OCI-LY7 (cell line): ENCODE measurements at regions not wholly inside any gene's neighbourhood (a gene's known extent, or its start where the extent isn't known, plus 50 kb on each side); places are given as distances from the start of the nearest gene placed in this dataset.

Source experiments
- BruUV-seq: library from RNA; stranded (reverse); fragments of 400-500 nt; replicated peaks from 2 replicates; lab custom pipeline; 2021; lab: Mats Ljungman, UMichigan
- CTCF ChIA-PET: fragments of 300-600 bp; sonication (Branson Sonifier 250); formaldehyde crosslinking; loops from one replicate; lab custom pipeline; 2022; ENCODE audit warnings: antibody characterized with exemption; ENCODE audit not compliant: unreplicated experiment; lab: Charles Lee
- POLR2A ChIA-PET: fragments of 300-600 bp; sonication (Branson Sonifier 250); formaldehyde crosslinking; loops from one replicate; lab custom pipeline; 2022; ENCODE audit warnings: antibody characterized with exemption; lab: Charles Lee
- DNase-seq: peaks from one replicate; pipeline ENCODE4 v3.0.0-alpha.2; 2015; ENCODE audit warnings: low spot score
- H2AFZ ChIP-seq: fragments of 200-600 bp; sonication (generic), shearing (Covaris generic); 2 replicates; pipeline ENCODE4 v1.6.1; 2014; ENCODE audit warnings: mild to moderate bottlenecking, antibody characterized with exemption, low read length, moderate library complexity
- H3K27ac ChIP-seq: fragments of 200-600 bp; sonication (generic); 2 replicates; pipeline ENCODE4 v1.5.1; 2014; ENCODE audit warnings: mixed run types, low read depth, mild to moderate bottlenecking, moderate library complexity, low read length, inconsistent platforms; ENCODE audit not compliant: poor library complexity, severe bottlenecking
- H3K36me3 ChIP-seq: fragments of 200-600 bp; sonication (generic); 2 replicates; pipeline ENCODE4 v1.6.1; 2014; ENCODE audit warnings: mild to moderate bottlenecking, antibody characterized with exemption, low read length, moderate library complexity, mixed read lengths; ENCODE audit not compliant: insufficient read depth
- H3K4me1 ChIP-seq: fragments of 200-600 bp; sonication (generic); 2 replicates; pipeline ENCODE4 v1.5.1; 2014; ENCODE audit warnings: mild to moderate bottlenecking, low read length; ENCODE audit not compliant: insufficient read depth, poor library complexity, severe bottlenecking
- H3K4me2 ChIP-seq: fragments of 200-600 bp; sonication (generic); 2 replicates; pipeline ENCODE4 v1.6.1; 2014; ENCODE audit warnings: mild to moderate bottlenecking, low read length
- H3K4me3 ChIP-seq: fragments of 200-600 bp; sonication (generic); 2 replicates; pipeline ENCODE4 v1.5.1; 2014; ENCODE audit warnings: mild to moderate bottlenecking, low read depth, low read length; ENCODE audit not compliant: poor library complexity, severe bottlenecking
- H3K79me2 ChIP-seq: fragments of 200-600 bp; sonication (generic); 2 replicates; pipeline ENCODE4 v1.6.1; 2016; ENCODE audit warnings: low read depth, mild to moderate bottlenecking, low read length, moderate library complexity, mixed read lengths; ENCODE audit not compliant: insufficient read depth
- H3K9me2 ChIP-seq: fragments of 200-600 bp; sonication (generic); 2 replicates; pipeline ENCODE4 v1.6.1; 2016; ENCODE audit warnings: mild to moderate bottlenecking, low read length, mixed read lengths; ENCODE audit not compliant: insufficient read depth
- H3K9me3 ChIP-seq: fragments of 200-600 bp; sonication (generic); 2 replicates; pipeline ENCODE4 v1.6.1; 2014; ENCODE audit warnings: mild to moderate bottlenecking, mixed run types, low read length, mixed read lengths
- H4K20me1 ChIP-seq: fragments of 200-600 bp; sonication (generic); 2 replicates; pipeline ENCODE4 v1.6.1; 2014; ENCODE audit warnings: mild to moderate bottlenecking, antibody characterized with exemption, low read length, moderate library complexity, mixed read lengths; ENCODE audit not compliant: insufficient read depth
- EZH2phosphoT487 ChIP-seq: fragments of 200-600 bp; sonication (generic); IDR thresholded peaks from 2 replicates; pipeline ENCODE4 v1.6.1; 2018; ENCODE audit warnings: low read depth, borderline replicate concordance, mild to moderate bottlenecking, mixed run types, antibody characterized with exemption, low read length, moderate library complexity, mixed read lengths
- intact Hi-C: fragments of 100-400 bp; cut with micrococcal nuclease; formaldehyde crosslinking; loops from one replicate; pipeline ENCODE4 v1.10.0; 2022; ENCODE audit not compliant: unreplicated experiment
- TF ChIP-seq, protein P1 (sequence below): fragments of 200-600 bp; sonication (generic); conservative IDR thresholded peaks from 2 replicates; pipeline ENCODE4 v1.5.1; 2014; ENCODE audit warnings: mild to moderate bottlenecking, antibody characterized with exemption, low read length, moderate library complexity, mixed read lengths

DNA sequence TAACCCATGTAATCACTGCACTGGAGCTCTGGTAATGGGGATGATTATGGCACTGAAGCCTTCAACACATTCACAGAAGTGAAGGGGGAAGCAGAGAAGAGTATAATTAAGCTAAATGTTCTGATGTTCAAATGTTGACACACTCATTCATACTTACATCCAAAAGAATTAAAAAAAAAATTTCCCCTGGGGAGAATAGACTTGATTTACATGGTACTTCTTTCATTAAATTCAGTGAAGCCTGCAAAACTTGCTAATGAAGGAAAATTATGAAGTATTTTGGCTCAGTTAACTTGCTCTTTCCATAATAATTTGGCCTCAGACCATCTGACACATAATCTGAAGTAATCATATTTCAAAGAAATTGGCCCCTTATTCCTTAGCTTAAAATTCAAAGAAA, 428.8 kb downstream of the SH3GL2 start:
- Histone ChIP-seq H4K20me1 (no peaks in the 10 kb centered on the region), H3K9me3 (no peaks in the 10 kb centered on the region), H3K79me2 (no peaks in the 10 kb centered on the region), H3K36me3 (no peaks in the 10 kb centered on the region), H3K4me1 (no peaks in the 10 kb centered on the region), H3K4me2 (no peak overlapping the region), H3K27ac (no peak overlapping the region), H3K4me3 (no peak overlapping the region), H2AFZ (no peak overlapping the region), H3K9me2 (no peaks in the 10 kb centered on the region)
- TF ChIP-seq EZH2phosphoT487, result no peak
- TF ChIP-seq, protein P1, sequence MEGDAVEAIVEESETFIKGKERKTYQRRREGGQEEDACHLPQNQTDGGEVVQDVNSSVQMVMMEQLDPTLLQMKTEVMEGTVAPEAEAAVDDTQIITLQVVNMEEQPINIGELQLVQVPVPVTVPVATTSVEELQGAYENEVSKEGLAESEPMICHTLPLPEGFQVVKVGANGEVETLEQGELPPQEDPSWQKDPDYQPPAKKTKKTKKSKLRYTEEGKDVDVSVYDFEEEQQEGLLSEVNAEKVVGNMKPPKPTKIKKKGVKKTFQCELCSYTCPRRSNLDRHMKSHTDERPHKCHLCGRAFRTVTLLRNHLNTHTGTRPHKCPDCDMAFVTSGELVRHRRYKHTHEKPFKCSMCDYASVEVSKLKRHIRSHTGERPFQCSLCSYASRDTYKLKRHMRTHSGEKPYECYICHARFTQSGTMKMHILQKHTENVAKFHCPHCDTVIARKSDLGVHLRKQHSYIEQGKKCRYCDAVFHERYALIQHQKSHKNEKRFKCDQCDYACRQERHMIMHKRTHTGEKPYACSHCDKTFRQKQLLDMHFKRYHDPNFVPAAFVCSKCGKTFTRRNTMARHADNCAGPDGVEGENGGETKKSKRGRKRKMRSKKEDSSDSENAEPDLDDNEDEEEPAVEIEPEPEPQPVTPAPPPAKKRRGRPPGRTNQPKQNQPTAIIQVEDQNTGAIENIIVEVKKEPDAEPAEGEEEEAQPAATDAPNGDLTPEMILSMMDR, result no peak
- ChIA-PET POLR2A (interaction anchor here (1.1 to 1.2 kb wide), 2 partner anchors 11 to 45 kb away, joined by 3 read pairs; no protein-coding TSS in a partner anchor), CTCF (no interaction called here)
- no TSS peak for BruUV-seq
- intact Hi-C loops, result no loop called here
- no peak for DNase-seq

DNA sequence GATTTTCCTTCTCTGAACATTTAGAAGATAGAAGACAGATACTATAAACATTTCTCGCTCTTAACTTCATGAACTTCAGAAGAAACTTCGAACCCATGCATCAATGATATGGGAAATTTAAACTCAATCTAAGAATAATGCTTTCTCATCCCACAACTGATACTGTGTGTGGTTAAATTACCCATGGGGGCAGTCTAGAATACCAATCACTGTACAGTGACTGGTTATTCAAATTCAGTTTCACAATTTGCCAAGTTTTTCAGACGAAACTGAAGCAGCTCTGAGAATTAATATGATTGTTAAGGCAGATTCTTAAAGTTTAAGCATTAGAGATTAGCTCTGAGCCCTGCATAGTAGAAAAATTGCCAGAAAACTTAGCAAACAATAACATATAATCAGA, 431.0 kb downstream of the SH3GL2 start:
- ChIA-PET CTCF (no interaction called here), POLR2A (no interaction called here)
- Histone ChIP-seq H3K4me2 (no peak overlapping the region), H4K20me1 (no peaks in the 10 kb centered on the region), H3K9me3 (no peaks in the 10 kb centered on the region), H2AFZ (no peak overlapping the region), H3K4me3 (no peak overlapping the region), H3K27ac (no peak overlapping the region), H3K36me3 (no peaks in the 10 kb centered on the region), H3K9me2 (no peaks in the 10 kb centered on the region), H3K79me2 (no peaks in the 10 kb centered on the region), H3K4me1 (no peaks in the 10 kb centered on the region)
- no TSS peak for BruUV-seq
- intact Hi-C loops, result no loop called here
- no peak for DNase-seq
- TF ChIP-seq, protein P1, result no peak
- no peak for TF ChIP-seq EZH2phosphoT487

GRCh38 chr9:18010492-18010891, 431.6 kb downstream of the SH3GL2 start:
- no peak for TF ChIP-seq EZH2phosphoT487
- TF ChIP-seq, protein P1, result no peak
- ChIA-PET POLR2A (no interaction called here), CTCF (no interaction called here)

More at GRCh38 chr9:18010492-18010891, 431.6 kb downstream of the SH3GL2 start:
- Histone ChIP-seq H3K4me1 (no peaks in the 10 kb centered on the region), H4K20me1 (no peaks in the 10 kb centered on the region), H3K36me3 (no peaks in the 10 kb centered on the region), H3K9me3 (no peaks in the 10 kb centered on the region), H3K4me3 (no peak overlapping the region), H3K79me2 (no peaks in the 10 kb centered on the region), H3K9me2 (no peaks in the 10 kb centered on the region), H2AFZ (no peak overlapping the region), H3K4me2 (no peak overlapping the region), H3K27ac (no peak overlapping the region)
- no TSS peak for BruUV-seq
- intact Hi-C loops, result no loop called here
- DNase-seq, result no peak
